VCaP (cell line): ENCODE measurements at regions not wholly inside any gene's neighbourhood (a gene's known extent, or its start where the extent isn't known, plus 50 kb on each side); places are given as distances from the start of the nearest gene placed in this dataset.

Experiments
- H3K27ac ChIP-seq: fragments of 450-650 bp; 2 replicates; pipeline ENCODE4 v1.5.1; 2017
- CTCF ChIP-seq: fragments of 450-650 bp; conservative IDR thresholded peaks from 2 replicates; pipeline ENCODE4 v1.5.1; 2017; ENCODE audit warnings: mild to moderate bottlenecking, moderate library complexity

- TF ChIP-seq CTCF: no peak
- no peak overlapping the region for H3K27ac ChIP-seq
Measured at GRCh38 chr12:62014330-62014729, 245.9 kb upstream of the USP15 start.

GRCh38 chr12:62016021-62016420, 244.2 kb upstream of the USP15 start:
- H3K27ac ChIP-seq: no peak overlapping the region
- no peak for TF ChIP-seq CTCF

GRCh38 chr12:62021808-62022207, 238.4 kb upstream of the USP15 start:
- H3K27ac ChIP-seq: no peak overlapping the region
- no peak for TF ChIP-seq CTCF

- TF ChIP-seq CTCF: no peak
- H3K27ac ChIP-seq: no peak overlapping the region
Measured at GRCh38 chr12:62028536-62028935, 231.7 kb upstream of the USP15 start.

- H3K27ac ChIP-seq: no peak overlapping the region
- no peak for TF ChIP-seq CTCF
Measured at GRCh38 chr12:62032870-62033269, 227.3 kb upstream of the USP15 start.

- TF ChIP-seq CTCF: no peak
- H3K27ac ChIP-seq: no peak overlapping the region
Measured at GRCh38 chr12:62044450-62045135, 215.6 kb upstream of the USP15 start.

- no peak overlapping the region for H3K27ac ChIP-seq
- no peak for TF ChIP-seq CTCF
Measured at GRCh38 chr12:62045211-62045610, 215.0 kb upstream of the USP15 start.
